ENCODE measurements at regions not wholly inside any gene's neighbourhood (a gene's known extent, or its start where the extent isn't known, plus 50 kb on each side); places are given as distances from the start of the nearest gene placed in this dataset.

DNA sequence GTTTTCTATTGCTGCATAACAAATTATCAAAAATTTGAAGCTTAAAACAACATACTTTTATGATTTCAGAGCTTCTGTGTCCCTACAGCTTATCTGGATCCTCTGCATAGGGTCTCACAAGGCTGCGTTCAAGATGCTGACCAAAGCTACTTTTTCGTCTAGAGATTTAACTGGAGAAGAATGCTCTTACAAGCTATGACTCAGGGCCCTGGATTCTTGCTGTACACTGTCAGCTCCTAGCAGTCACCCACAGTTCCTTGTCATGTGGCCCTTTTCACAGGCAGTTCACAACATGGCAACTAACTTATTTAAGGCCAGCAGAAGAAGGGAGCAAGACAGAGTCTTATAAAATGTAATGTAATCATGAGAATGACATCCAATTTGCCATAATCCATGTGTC, 70.8 kb upstream of the FAM174A start:
- no peaks in the 10 kb centered on the region for H3K36me3 ChIP-seq (ENCODE audit: insufficient read depth, low read length)
- no peaks in the 10 kb centered on the region for H4K20me1 ChIP-seq (ENCODE audit: insufficient read depth, low read length)
- ATAC-seq (ENCODE audit: insufficient read depth, low read depth), result no peak
- H2AFZ ChIP-seq (ENCODE audit: low read depth, low read length), result no peak overlapping the region
- no peak overlapping the region for H3K4me3 ChIP-seq (ENCODE audit: low read depth in 1 of 2, low read length in 2 of 2)
- no peak for TF ChIP-seq EZH2 (IDR thresholded peaks at IDR 0.05; ENCODE audit: borderline replicate concordance, low read depth, low read length, severe bottlenecking)
- TF ChIP-seq, protein P1, sequence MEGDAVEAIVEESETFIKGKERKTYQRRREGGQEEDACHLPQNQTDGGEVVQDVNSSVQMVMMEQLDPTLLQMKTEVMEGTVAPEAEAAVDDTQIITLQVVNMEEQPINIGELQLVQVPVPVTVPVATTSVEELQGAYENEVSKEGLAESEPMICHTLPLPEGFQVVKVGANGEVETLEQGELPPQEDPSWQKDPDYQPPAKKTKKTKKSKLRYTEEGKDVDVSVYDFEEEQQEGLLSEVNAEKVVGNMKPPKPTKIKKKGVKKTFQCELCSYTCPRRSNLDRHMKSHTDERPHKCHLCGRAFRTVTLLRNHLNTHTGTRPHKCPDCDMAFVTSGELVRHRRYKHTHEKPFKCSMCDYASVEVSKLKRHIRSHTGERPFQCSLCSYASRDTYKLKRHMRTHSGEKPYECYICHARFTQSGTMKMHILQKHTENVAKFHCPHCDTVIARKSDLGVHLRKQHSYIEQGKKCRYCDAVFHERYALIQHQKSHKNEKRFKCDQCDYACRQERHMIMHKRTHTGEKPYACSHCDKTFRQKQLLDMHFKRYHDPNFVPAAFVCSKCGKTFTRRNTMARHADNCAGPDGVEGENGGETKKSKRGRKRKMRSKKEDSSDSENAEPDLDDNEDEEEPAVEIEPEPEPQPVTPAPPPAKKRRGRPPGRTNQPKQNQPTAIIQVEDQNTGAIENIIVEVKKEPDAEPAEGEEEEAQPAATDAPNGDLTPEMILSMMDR (IDR thresholded peaks at IDR 0.05; ENCODE audit: borderline replicate concordance, extremely low read depth, low read length, poor library complexity, severe bottlenecking), result no peak
- no peaks in the 10 kb centered on the region for H3K79me2 ChIP-seq (ENCODE audit: insufficient read depth, low read length)
- no peak overlapping the region for H3K27ac ChIP-seq (ENCODE audit: low read length)
- H3K9ac ChIP-seq (ENCODE audit: low read depth, low read length), result no peak overlapping the region
- H3K27me3 ChIP-seq (ENCODE audit: insufficient read depth, low read length, poor library complexity), result no peaks in the 10 kb centered on the region
- H3K4me2 ChIP-seq (ENCODE audit: insufficient read depth, low read length), result no peak overlapping the region
- no peak for DNase-seq
- no peaks in the 10 kb centered on the region for H3K4me1 ChIP-seq (ENCODE audit: insufficient read depth, low read length)
- H3K9me3 ChIP-seq (ENCODE audit: insufficient read depth, low read length, severe bottlenecking), result no peaks in the 10 kb centered on the region

DNA sequence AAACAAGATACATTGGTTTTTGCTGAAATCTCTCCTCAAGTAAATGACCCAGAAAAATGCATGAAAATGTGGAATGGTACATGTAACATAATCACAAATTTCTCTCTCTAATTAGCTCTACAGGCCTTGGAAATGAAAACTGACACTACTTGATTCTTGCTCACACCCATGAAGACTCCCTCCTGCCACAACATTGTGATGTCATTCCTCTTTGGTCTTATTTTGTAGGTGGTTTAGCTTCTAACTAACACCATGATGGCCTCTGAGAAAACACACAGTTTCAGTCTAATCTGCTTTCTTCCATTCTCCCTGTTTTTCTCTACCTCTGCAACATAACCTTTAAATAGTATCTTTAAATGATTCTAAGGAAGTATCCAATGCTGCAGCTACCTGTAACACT, 78.6 kb upstream of the FAM174A start:
- no peak for TF ChIP-seq EZH2 (IDR thresholded peaks at IDR 0.05; ENCODE audit: borderline replicate concordance, low read depth, low read length, severe bottlenecking)
- TF ChIP-seq, protein P1 (IDR thresholded peaks at IDR 0.05; ENCODE audit: borderline replicate concordance, extremely low read depth, low read length, poor library complexity, severe bottlenecking), result no peak
- Histone ChIP-seq H3K9ac (ENCODE audit: low read depth, low read length) (no peak overlapping the region), H4K20me1 (ENCODE audit: insufficient read depth, low read length) (no peaks in the 10 kb centered on the region), H3K4me3 (ENCODE audit: low read depth in 1 of 2, low read length in 2 of 2) (no peak overlapping the region), H3K4me2 (ENCODE audit: insufficient read depth, low read length) (no peak overlapping the region), H3K36me3 (ENCODE audit: insufficient read depth, low read length) (no peaks in the 10 kb centered on the region), H3K4me1 (ENCODE audit: insufficient read depth, low read length) (no peaks in the 10 kb centered on the region), H3K27ac (ENCODE audit: low read length) (no peak overlapping the region), H3K79me2 (ENCODE audit: insufficient read depth, low read length) (no peaks in the 10 kb centered on the region), H2AFZ (ENCODE audit: low read depth, low read length) (0 out of 2 replicates have a peak overlapping the region, but pooled peaks have one; percentile 29), H3K27me3 (ENCODE audit: insufficient read depth, low read length, poor library complexity) (no peaks in the 10 kb centered on the region), H3K9me3 (ENCODE audit: insufficient read depth, low read length, severe bottlenecking) (no peaks in the 10 kb centered on the region)
- ATAC-seq (ENCODE audit: insufficient read depth, low read depth) (no peak), DNase-seq (no peak)

DNA sequence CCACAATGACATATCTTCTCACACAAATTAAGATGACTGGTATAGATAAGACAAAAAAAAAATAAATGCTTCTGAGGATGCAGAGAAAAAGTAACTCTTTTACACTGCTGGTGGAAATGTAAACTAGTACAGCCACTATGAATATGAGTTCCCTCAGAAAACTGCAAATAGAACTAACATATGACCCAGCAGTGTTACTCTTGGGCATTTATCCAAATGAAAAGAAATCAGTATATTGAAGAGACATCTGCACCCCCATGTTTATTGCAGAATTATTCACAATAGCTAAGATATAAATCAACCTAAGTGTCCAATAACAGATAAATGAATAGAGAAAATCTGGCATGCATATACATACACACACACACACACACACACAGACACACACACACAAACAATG, 83.0 kb upstream of the FAM174A start:
- H2AFZ ChIP-seq (ENCODE audit: low read depth, low read length), result no peak overlapping the region
- no peaks in the 10 kb centered on the region for H3K79me2 ChIP-seq (ENCODE audit: insufficient read depth, low read length)
- ATAC-seq (ENCODE audit: insufficient read depth, low read depth) (no peak), DNase-seq (no peak)
- no peak overlapping the region for H3K27ac ChIP-seq (ENCODE audit: low read length)
- no peaks in the 10 kb centered on the region for H3K4me1 ChIP-seq (ENCODE audit: insufficient read depth, low read length)
- H3K4me3 ChIP-seq (ENCODE audit: low read depth in 1 of 2, low read length in 2 of 2), result no peak overlapping the region
- H3K9me3 ChIP-seq (ENCODE audit: insufficient read depth, low read length, severe bottlenecking), result no peaks in the 10 kb centered on the region
- H3K4me2 ChIP-seq (ENCODE audit: insufficient read depth, low read length), result no peak overlapping the region
- TF ChIP-seq EZH2 (IDR thresholded peaks at IDR 0.05; ENCODE audit: borderline replicate concordance, low read depth, low read length, severe bottlenecking), result no peak
- TF ChIP-seq, protein P1 (IDR thresholded peaks at IDR 0.05; ENCODE audit: borderline replicate concordance, extremely low read depth, low read length, poor library complexity, severe bottlenecking), result no peak
- no peaks in the 10 kb centered on the region for H3K36me3 ChIP-seq (ENCODE audit: insufficient read depth, low read length)
- H3K9ac ChIP-seq (ENCODE audit: low read depth, low read length), result no peak overlapping the region
- no peaks in the 10 kb centered on the region for H4K20me1 ChIP-seq (ENCODE audit: insufficient read depth, low read length)
- H3K27me3 ChIP-seq (ENCODE audit: insufficient read depth, low read length, poor library complexity), result no peaks in the 10 kb centered on the region

DNA sequence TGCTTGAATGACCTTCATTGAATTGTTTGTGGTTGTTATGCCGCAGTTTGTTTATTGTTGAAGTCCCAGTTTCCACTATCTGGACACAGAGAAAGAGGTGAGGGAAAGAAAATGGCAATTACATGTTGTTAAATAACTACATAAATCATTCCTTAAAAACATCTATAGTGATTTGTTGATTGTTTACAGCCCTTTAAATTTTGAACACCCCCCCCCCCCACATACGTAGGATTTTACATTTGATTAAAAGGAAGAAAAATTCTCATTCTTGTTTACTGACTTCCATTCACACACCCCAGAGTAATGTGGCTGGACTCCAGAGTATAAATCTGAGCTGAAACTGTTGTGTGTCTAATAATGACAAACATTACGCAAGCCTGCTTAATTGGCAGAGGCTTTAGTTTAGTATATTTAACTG, 87.1 kb upstream of the FAM174A start:
- no peaks in the 10 kb centered on the region for H3K9me3 ChIP-seq (ENCODE audit: insufficient read depth, low read length, severe bottlenecking)
- no peak overlapping the region for H3K9ac ChIP-seq (ENCODE audit: low read depth, low read length)
- H3K4me1 ChIP-seq (ENCODE audit: insufficient read depth, low read length), result no peaks in the 10 kb centered on the region
- H3K36me3 ChIP-seq (ENCODE audit: insufficient read depth, low read length), result no peaks in the 10 kb centered on the region
- no peak overlapping the region for H3K4me3 ChIP-seq (ENCODE audit: low read depth in 1 of 2, low read length in 2 of 2)
- no peaks in the 10 kb centered on the region for H4K20me1 ChIP-seq (ENCODE audit: insufficient read depth, low read length)
- no peak for DNase-seq
- no peak overlapping the region for H3K27ac ChIP-seq (ENCODE audit: low read length)
- H3K27me3 ChIP-seq (ENCODE audit: insufficient read depth, low read length, poor library complexity), result no peaks in the 10 kb centered on the region
- no peak for ATAC-seq (ENCODE audit: insufficient read depth, low read depth)
- H3K4me2 ChIP-seq (ENCODE audit: insufficient read depth, low read length), result no peak overlapping the region
- no peaks in the 10 kb centered on the region for H3K79me2 ChIP-seq (ENCODE audit: insufficient read depth, low read length)
- H2AFZ ChIP-seq (ENCODE audit: low read depth, low read length), result no peak overlapping the region
- TF ChIP-seq EZH2 (IDR thresholded peaks at IDR 0.05; ENCODE audit: borderline replicate concordance, low read depth, low read length, severe bottlenecking), result no peak
- TF ChIP-seq, protein P1 (IDR thresholded peaks at IDR 0.05; ENCODE audit: borderline replicate concordance, extremely low read depth, low read length, poor library complexity, severe bottlenecking), result no peak
